DND-41 (cell line): ENCODE measurements at regions not wholly inside any gene's neighbourhood (a gene's known extent, or its start where the extent isn't known, plus 50 kb on each side); places are given as distances from the start of the nearest gene placed in this dataset.

ENCODE experiments used
- ATAC-seq: fragments of 200-7000 bp; cut with Tn5 transposase; 3 replicates; pipeline ENCODE4 v1.9.1; 2021; ENCODE audit warnings: low read depth; ENCODE audit not compliant: insufficient read depth
- DNase-seq: peaks from one replicate; pipeline ENCODE4 v3.0.0-alpha.2; 2020
- H2AFZ ChIP-seq: 2 replicates; pipeline ENCODE4 v1.6.0; 2012; ENCODE audit warnings: low read depth, low read length
- H3K27ac ChIP-seq: 2 replicates; pipeline ENCODE4 v1.5.1; 2012; ENCODE audit warnings: low read length, inconsistent platforms
- H3K27me3 ChIP-seq: fragments of 200-600 bp; sonication (generic); 2 replicates; pipeline ENCODE4 v1.6.0; 2012; ENCODE audit warnings: low read length, mild to moderate bottlenecking, inconsistent platforms; ENCODE audit not compliant: insufficient read depth, poor library complexity
- H3K36me3 ChIP-seq: 2 replicates; pipeline ENCODE4 v1.5.1; 2012; ENCODE audit warnings: low read length, inconsistent platforms; ENCODE audit not compliant: insufficient read depth
- H3K4me1 ChIP-seq: 2 replicates; pipeline ENCODE4 v1.5.1; 2012; ENCODE audit warnings: mild to moderate bottlenecking, low read length; ENCODE audit not compliant: insufficient read depth
- H3K4me2 ChIP-seq: 2 replicates; pipeline ENCODE4 v1.6.0; 2012; ENCODE audit warnings: mild to moderate bottlenecking, moderate library complexity, low read length, inconsistent platforms; ENCODE audit not compliant: insufficient read depth
- H3K4me3 ChIP-seq, 2 experiments: fragments of 200-600 bp in 1 of 2; shearing (Covaris generic) in 1 of 2; 2 replicates each; pipeline ENCODE4 v1.5.1; 2012 to 2016; ENCODE audit warnings: inconsistent platforms in 2 of 2, low read length in 2 of 2, mild to moderate bottlenecking in 2 of 2, low read depth in 1 of 2, moderate library complexity in 1 of 2
- H3K79me2 ChIP-seq: 2 replicates; pipeline ENCODE4 v1.6.0; 2012; ENCODE audit warnings: low read length, inconsistent platforms; ENCODE audit not compliant: insufficient read depth
- H3K9ac ChIP-seq: 2 replicates; pipeline ENCODE4 v1.6.0; 2012; ENCODE audit warnings: low read depth, mild to moderate bottlenecking, inconsistent platforms, low read length, moderate library complexity
- H3K9me3 ChIP-seq: 2 replicates; pipeline ENCODE4 v1.5.1; 2012; ENCODE audit warnings: low read length, moderate library complexity, mild to moderate bottlenecking, inconsistent platforms; ENCODE audit not compliant: insufficient read depth, severe bottlenecking
- H4K20me1 ChIP-seq: 2 replicates; pipeline ENCODE4 v1.6.0; 2012; ENCODE audit warnings: low read length; ENCODE audit not compliant: insufficient read depth
- CTCF ChIP-seq: IDR thresholded peaks from 2 replicates; pipeline ENCODE4 v1.5.1; 2012; ENCODE audit warnings: borderline replicate concordance, low read length, moderate library complexity, mild to moderate bottlenecking; ENCODE audit not compliant: poor library complexity, severe bottlenecking; ENCODE audit errors: extremely low read depth
- EZH2 ChIP-seq: IDR thresholded peaks from 3 replicates; pipeline ENCODE4 v1.6.1; 2012; ENCODE audit warnings: borderline replicate concordance, low read depth, mild to moderate bottlenecking, moderate library complexity, low read length, inconsistent platforms; ENCODE audit not compliant: severe bottlenecking

GRCh38 chr3:145145461-145145860, 1015.5 kb downstream of the PLOD2 start:
- Histone ChIP-seq H2AFZ (no peak overlapping the region), H3K4me1 (no peaks in the 10 kb centered on the region), H3K9ac (no peak overlapping the region), H3K27me3 (no peaks in the 10 kb centered on the region), H3K27ac (no peak overlapping the region), H3K4me2 (no peak overlapping the region), H4K20me1 (no peaks in the 10 kb centered on the region), H3K9me3 (no peaks in the 10 kb centered on the region), H3K79me2 (no peaks in the 10 kb centered on the region), H3K4me3 (no peak overlapping the region), H3K36me3 (no peaks in the 10 kb centered on the region)
- DNase-seq (no peak), ATAC-seq (no peak)
- TF ChIP-seq EZH2, result no peak
- no peak for TF ChIP-seq CTCF

GRCh38 chr3:145159640-145160039, 1001.3 kb downstream of the PLOD2 start:
- Histone ChIP-seq H4K20me1 (no peaks in the 10 kb centered on the region), H3K9ac (no peak overlapping the region), H3K4me2 (no peak overlapping the region), H3K4me3 (no peak overlapping the region), H2AFZ (no peak overlapping the region), H3K27ac (no peak overlapping the region), H3K27me3 (no peaks in the 10 kb centered on the region), H3K4me1 (no peaks in the 10 kb centered on the region), H3K79me2 (no peaks in the 10 kb centered on the region), H3K36me3 (no peaks in the 10 kb centered on the region), H3K9me3 (no peaks in the 10 kb centered on the region)
- no peak for DNase-seq
- no peak for ATAC-seq
- TF ChIP-seq EZH2, result no peak
- TF ChIP-seq CTCF, result no peak

DNA sequence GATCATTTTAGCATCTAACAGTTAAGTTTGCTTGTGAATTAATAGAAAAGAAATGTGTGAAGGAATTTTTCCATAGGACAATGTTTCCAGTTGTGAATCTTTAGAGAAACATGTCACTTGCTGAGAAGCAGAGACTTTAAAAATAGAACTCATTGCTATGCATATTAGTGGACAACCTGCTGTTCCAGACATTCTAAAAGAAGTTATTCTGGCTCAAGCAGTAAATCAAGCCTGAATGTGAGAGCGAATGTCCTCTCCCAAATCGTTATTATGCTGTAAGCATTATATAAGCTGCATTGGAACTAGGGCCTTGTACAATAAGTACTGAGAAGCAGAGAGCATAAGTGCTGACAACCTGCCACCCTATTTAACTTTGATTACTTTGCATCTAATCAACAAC, 990.9 kb downstream of the PLOD2 start:
- H3K4me1 ChIP-seq, result no peaks in the 10 kb centered on the region
- H3K27ac ChIP-seq, result no peak overlapping the region
- TF ChIP-seq CTCF (no peak), EZH2 (no peak)
- no peaks in the 10 kb centered on the region for H3K36me3 ChIP-seq
- no peaks in the 10 kb centered on the region for H3K27me3 ChIP-seq
- no peak for ATAC-seq
- no peak overlapping the region for H3K9ac ChIP-seq
- H3K4me3 ChIP-seq, result no peak overlapping the region
- H2AFZ ChIP-seq, result no peak overlapping the region
- DNase-seq, result no peak
- no peaks in the 10 kb centered on the region for H4K20me1 ChIP-seq
- H3K79me2 ChIP-seq, result no peaks in the 10 kb centered on the region
- no peak overlapping the region for H3K4me2 ChIP-seq
- no peaks in the 10 kb centered on the region for H3K9me3 ChIP-seq

DNA sequence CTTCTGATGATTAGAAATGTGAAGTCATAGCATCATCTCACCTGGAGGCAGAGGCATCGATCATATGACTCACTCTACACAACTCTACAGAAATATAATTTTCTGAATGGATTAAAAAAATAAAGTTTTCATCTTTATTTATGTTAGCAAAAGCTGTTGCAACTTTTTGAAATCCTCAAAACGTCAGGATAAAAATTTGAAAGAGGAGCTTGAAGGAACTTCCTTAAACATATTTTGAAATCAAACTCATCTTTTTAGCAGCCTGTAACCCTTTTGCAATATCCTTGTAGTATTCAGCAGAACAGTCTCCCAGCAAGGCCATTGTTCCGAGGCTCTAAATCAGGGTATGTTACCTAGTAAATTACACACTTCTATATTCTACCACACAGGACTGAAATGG, 985.4 kb downstream of the PLOD2 start:
- Histone ChIP-seq H2AFZ (no peak overlapping the region), H3K27ac (no peak overlapping the region), H3K27me3 (no peaks in the 10 kb centered on the region), H4K20me1 (no peaks in the 10 kb centered on the region), H3K9me3 (no peaks in the 10 kb centered on the region), H3K4me2 (no peak overlapping the region), H3K79me2 (no peaks in the 10 kb centered on the region), H3K36me3 (no peaks in the 10 kb centered on the region), H3K4me3 (no peak overlapping the region), H3K4me1 (no peaks in the 10 kb centered on the region), H3K9ac (no peak overlapping the region)
- no peak for DNase-seq
- no peak for ATAC-seq
- TF ChIP-seq EZH2 (no peak), CTCF (no peak)
